Testis (tissue), 2 donors: ENCODE measurements at regions not wholly inside any gene's neighbourhood (a gene's known extent, or its start where the extent isn't known, plus 50 kb on each side); places are given as distances from the start of the nearest gene placed in this dataset.

ENCODE experiments used
- DNase-seq: peaks from one replicate; pipeline ENCODE4 v3.0.0-alpha.2; 2019
- H3K27ac ChIP-seq, 2 donors: fragments of 200-600 bp; sonication (generic); one replicate each; pipeline ENCODE4 v1.5.1; 2019
- H3K27me3 ChIP-seq: fragments of 200-600 bp; sonication (generic); one replicate; pipeline ENCODE4 v1.5.1; 2019
- H3K36me3 ChIP-seq: fragments of 200-600 bp; sonication (generic); one replicate; pipeline ENCODE4 v1.5.1; 2017; ENCODE audit warnings: low read depth; ENCODE audit errors: missing control alignments
- H3K4me1 ChIP-seq: fragments of 200-600 bp; sonication (generic); one replicate; pipeline ENCODE4 v1.5.1; 2019
- H3K4me3 ChIP-seq, 2 donors: fragments of 200-600 bp; sonication (generic); one replicate each; pipeline ENCODE4 v1.5.1; 2017 to 2019
- H3K9me3 ChIP-seq: fragments of 200-600 bp; sonication (generic); one replicate; pipeline ENCODE4 v1.5.1; 2017
- CTCF ChIP-seq, 3 experiments: fragments of 450-650 bp in 2 of 3; fragments of 200-600 bp in 1 of 3; sonication (generic) in 1 of 3; IDR thresholded peaks; one replicate each; pipeline ENCODE4 v1.5.1; 2016 to 2019; ENCODE audit warnings: antibody characterized with exemption in 3 of 3, mild to moderate bottlenecking in 2 of 3, moderate library complexity in 1 of 3
- POLR2A ChIP-seq: fragments of 450-650 bp; IDR thresholded peaks from one replicate; pipeline ENCODE4 v1.6.1; 2017; ENCODE audit warnings: antibody characterized with exemption, mild to moderate bottlenecking, moderate library complexity
- WGBS, 2 donors: methylation state at CpG; one replicate each; pipeline ENCODE4 v1.1.5; 2018; 5-methylcytosine and 5-hydroxymethylcytosine counted together
- intact Hi-C: fragments of 100-400 bp; cut with DNase I; formaldehyde crosslinking; loops from one replicate; pipeline ENCODE4 v1.15.1; 2023; ENCODE audit warnings: low total_unique reads

DNA sequence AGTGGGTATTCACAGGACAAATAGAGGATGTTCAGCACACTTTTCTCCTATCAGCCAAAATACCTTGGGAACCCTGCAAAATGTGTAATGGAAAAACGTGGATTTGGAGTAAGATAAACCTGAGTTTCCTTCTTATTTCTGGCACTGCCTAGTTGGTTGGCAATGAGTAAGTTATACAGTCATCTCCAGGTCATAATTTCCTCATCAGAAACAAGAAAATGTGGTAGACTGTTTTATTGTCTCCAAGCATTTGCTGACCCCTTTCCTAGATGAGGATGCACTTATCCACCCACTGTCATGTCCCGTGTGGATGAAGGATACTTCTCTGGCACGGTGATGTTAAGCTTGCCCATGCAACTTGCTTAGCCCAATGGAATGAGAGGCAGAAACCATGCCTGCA lies 458.0 kb downstream of the KIF2B start:
- Histone ChIP-seq H3K27ac (no peak overlapping the region), H3K36me3 (no peaks in the 10 kb centered on the region), H3K4me3 (no peak overlapping the region), H3K4me1 (no peaks in the 10 kb centered on the region), H3K27me3 (no peaks in the 10 kb centered on the region), H3K9me3 (no peaks in the 10 kb centered on the region)
- no peak for TF ChIP-seq CTCF (IDR thresholded peaks at IDR 0.05)
- no peak for TF ChIP-seq POLR2A
- WGBS, 2 donors, result 71 to 83% methylated on average over 3 of the region's 3 CpGs
- intact Hi-C loops, result no loop called here
- no peak for DNase-seq

- intact Hi-C loops, result no loop called here
- TF ChIP-seq POLR2A (no peak), CTCF (IDR thresholded peaks at IDR 0.05) (no peak)
- H3K27me3 ChIP-seq, result no peaks in the 10 kb centered on the region
- 86 to 87% methylated on average over 2 of the region's 2 CpGs for WGBS, 2 donors
- H3K4me3 ChIP-seq, result no peak overlapping the region
- no peak for DNase-seq
- H3K4me1 ChIP-seq, result no peaks in the 10 kb centered on the region
- H3K27ac ChIP-seq, result no peak overlapping the region
- no peaks in the 10 kb centered on the region for H3K36me3 ChIP-seq
- no peaks in the 10 kb centered on the region for H3K9me3 ChIP-seq
Measured at GRCh38 chr17:54282886-54283285, 460.2 kb downstream of the KIF2B start.

- intact Hi-C loops, result no loop called here
- TF ChIP-seq POLR2A (no peak), CTCF (IDR thresholded peaks at IDR 0.05) (no peak)
- Histone ChIP-seq H3K9me3 (no peaks in the 10 kb centered on the region), H3K27me3 (no peaks in the 10 kb centered on the region), H3K4me1 (no peaks in the 10 kb centered on the region), H3K27ac (no peak overlapping the region), H3K36me3 (no peaks in the 10 kb centered on the region), H3K4me3 (no peak overlapping the region)
- 74 to 80% methylated on average over 5 of the region's 5 CpGs for WGBS, 2 donors
- no peak for DNase-seq
Measured at GRCh38 chr17:54307351-54307750, 484.6 kb downstream of the KIF2B start.

GRCh38 chr17:54324813-54325212 lies 502.1 kb downstream of the KIF2B start:
- Histone ChIP-seq H3K27me3 (no peaks in the 10 kb centered on the region), H3K9me3 (no peaks in the 10 kb centered on the region), H3K4me1 (no peaks in the 10 kb centered on the region), H3K4me3 (no peak overlapping the region), H3K27ac (no peak overlapping the region), H3K36me3 (no peaks in the 10 kb centered on the region)
- DNase-seq, result no peak
- WGBS, 2 donors, result 70 to 79% methylated on average over 1 of the region's 1 CpG
- intact Hi-C loops, result no loop called here
- TF ChIP-seq CTCF (IDR thresholded peaks at IDR 0.05) (no peak), POLR2A (no peak)

GRCh38 chr17:54339731-54340130 lies 517.0 kb downstream of the KIF2B start:
- H3K9me3 ChIP-seq, result no peaks in the 10 kb centered on the region
- no peaks in the 10 kb centered on the region for H3K36me3 ChIP-seq
- no peak overlapping the region for H3K27ac ChIP-seq
- intact Hi-C loops, result no loop called here
- no peak overlapping the region for H3K4me3 ChIP-seq
- no peaks in the 10 kb centered on the region for H3K27me3 ChIP-seq
- TF ChIP-seq CTCF (IDR thresholded peaks at IDR 0.05) (no peak), POLR2A (no peak)
- WGBS, 2 donors, result 84 to 92% methylated on average over 1 of the region's 1 CpG
- H3K4me1 ChIP-seq, result no peaks in the 10 kb centered on the region
- no peak for DNase-seq
